ENCODE measurements at regions not wholly inside any gene's neighbourhood (a gene's known extent, or its start where the extent isn't known, plus 50 kb on each side); places are given as distances from the start of the nearest gene placed in this dataset.

DNA sequence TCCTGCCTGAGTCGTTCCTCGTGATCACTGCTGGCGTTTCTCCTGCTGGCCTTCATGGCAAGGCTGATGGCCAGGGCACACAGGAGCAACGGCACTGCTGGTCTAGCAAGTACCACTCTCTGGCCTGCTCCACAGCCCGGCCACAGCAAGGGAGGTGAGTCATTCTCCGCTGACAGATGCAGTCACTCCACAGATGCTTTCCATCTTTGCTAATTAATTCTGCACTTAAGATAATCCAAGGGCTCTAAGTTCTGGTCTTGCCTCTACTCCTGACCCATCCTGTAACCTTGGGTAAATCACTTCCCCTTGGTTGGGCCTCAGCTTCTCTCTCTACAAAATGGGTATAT lies 244.4 kb downstream of the RPS24 start:
- DNase-seq, result no peak

DNA sequence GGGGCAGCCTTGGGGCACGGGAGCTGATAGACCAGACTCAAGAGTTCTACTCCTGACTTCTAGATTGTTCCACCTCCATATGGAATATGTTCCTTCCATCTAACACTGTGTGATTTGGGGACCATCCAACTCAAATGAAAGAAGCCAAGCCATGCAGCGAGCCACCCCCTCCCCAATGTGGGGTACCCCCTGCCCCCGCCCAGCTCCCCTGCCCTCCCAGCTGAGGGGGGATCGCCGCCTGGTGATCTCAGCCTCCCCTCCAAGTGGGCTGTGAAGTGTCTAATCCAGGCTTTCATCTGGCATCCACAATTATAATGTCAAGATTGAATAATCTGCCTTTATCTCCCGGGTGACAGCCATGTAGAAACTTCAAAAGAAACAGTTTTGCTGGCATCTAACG lies 246.1 kb downstream of the RPS24 start:
- DNase-seq, result no peak

DNA sequence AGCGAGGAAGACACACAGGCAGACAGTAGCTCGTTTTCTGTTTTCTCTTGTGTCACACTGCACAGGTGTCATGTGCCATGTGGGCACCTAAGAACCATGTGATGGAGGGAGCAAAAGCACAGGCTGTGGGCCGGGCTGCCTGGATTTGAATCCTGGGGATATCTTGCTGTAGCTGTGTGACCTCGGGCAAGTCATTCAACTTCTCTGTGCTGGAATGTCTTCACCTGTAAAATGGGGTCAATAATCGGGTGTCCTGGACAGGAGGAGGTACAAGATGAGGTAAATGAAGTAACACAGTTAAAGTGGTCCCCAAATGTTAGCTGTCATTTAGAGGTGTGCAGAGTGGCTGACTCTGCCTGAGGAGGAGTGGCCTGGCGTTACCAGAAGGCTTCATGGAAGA lies 246.9 kb downstream of the RPS24 start:
- no peak for DNase-seq

DNA sequence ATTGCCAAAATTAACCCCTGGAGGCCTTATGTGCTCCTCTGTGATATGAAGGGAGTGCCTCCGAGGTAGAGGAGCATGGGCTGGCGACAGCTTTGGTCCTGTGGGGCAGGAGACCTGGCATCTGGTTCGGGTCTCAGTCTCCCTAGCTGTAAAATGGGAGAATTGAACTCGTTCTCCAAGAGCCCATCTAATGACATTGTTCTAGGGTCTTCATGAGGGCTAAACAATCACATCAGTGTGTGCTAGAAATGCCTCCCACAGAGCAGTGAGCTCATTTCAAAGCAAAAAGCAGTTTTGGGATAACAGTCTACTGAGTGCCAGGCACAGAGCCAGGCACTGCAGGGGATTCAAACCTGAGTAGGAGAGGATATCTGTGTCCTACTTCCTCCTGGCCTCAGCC lies 248.0 kb downstream of the RPS24 start:
- no peak for DNase-seq

DNA sequence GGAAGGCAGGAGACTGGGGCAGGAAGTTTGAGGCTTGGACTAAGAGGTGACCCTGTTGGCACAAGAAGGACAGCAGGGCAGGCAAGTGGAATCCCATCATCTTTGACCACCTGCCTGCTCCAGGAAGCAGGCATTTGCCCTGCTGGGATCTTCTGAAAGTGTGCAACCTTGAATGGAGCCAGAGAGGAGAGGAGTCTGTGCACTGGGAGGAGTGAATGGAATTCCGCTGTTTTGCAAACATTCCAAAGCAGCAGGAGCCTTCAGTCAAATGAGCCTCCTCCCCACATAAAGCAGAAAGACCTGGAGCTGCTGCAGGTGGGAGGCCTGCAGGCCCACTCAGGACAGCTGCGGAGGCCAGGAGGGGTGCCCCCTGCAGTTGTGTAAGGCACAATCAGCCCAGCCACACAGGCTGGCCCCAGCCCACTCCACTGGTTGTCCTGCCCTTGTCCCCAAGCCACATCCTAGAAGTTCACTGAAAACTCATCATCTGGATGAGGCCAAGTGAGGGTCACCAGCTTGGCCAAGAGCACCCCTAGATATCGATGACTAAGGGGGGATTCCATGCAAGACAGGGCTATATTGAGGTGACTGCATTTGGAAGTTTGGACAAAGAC lies 249.5 kb downstream of the RPS24 start:
- no peak for DNase-seq

DNA sequence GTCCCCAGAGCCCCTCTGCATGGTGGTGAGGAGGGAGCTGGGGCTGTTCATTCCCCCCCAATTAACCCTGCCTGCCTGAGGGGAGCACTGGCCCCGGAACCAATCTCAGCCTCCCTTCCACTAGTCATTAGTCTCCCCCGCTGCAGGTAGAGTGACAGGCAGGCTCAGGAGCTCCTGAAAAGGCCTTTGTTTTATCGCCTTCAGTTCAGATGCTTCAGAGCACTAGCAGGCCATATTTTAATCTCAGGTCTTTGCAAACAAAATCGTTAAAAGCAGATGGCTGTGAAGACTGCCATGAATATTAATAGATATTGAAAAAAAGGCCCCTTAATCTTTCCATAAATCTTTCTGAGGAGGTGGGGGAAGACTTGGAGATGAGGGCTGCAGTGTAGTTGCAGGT lies 250.7 kb downstream of the RPS24 start:
- DNase-seq, result no peak

DNA sequence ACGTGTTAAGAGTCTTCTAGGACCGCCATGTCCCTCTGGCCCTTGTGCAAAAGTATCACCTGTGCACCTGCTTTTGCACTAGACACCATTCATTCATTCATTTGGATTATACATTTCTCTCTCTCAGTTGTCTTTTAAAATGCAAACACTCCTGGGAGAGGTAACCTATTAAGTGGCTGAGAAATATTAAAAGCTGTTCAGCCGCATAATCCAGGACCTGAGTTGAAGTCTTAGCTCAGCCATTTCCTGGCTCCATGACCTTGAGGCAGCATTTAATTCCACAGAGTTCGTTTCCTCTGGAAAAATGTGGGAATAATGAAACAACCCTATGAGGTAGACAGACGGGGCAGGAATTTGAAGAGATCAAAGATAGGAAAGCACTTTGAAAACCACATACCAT lies 251.6 kb downstream of the RPS24 start:
- no peak for DNase-seq

DNA sequence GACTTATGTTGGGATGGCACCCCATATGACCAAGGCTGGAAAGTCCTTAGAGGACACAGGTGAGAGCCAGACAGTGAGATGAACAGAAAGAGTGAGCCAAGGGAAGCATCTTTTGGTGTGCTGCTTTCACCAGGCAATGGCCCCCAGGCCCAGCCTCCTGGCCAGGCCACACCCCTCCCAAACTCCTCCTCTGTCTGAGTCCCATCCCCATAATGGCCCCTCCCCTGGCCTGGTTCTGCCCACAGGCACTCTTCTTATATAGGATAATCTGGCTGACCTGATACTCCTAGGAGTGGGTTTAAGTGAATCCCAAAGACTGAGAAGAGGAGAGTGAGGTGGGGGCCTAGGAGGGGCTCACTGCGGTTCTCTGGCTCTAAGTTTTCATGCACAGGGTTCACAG lies 252.5 kb downstream of the RPS24 start:
- DNase-seq, result no peak

DNA sequence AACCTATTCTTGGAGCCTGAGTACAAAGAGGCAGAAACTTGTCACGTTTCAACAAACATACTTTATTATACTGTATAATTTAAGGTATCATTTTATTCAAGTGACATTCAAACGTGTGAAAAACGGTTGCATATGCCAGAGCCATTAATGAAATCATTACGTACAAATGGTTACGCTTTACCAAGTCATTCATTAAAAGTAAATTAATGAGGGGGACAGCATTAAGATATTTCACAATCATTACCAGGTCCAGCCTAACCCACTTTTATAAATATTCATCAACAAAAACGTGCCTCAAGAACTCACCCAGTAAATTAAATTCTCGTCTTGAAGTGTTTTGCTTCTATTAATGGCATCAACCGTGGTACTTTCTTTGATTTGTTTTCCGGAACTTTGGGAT lies 253.0 kb downstream of the RPS24 start:
- DNase-seq, result no peak

DNA sequence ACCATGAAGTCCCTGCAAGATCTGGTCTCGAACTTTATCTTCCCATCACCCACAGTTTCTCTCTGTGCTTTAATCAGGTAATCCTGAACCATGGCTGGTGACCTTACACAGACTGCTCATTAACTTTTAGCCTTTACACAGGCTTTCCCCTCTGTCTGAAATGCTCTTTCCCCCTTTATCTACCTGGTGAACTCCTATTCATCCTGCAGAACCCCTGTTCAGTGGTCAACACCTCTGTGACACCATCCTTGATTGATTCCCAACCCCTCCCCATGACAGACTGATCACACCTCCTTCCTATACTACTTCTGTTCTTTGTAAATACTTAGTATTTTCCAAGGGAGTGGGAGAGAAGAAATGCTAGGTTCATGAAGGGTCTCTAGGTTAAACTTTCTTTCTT lies 254.0 kb downstream of the RPS24 start:
- DNase-seq, result no peak

DNA sequence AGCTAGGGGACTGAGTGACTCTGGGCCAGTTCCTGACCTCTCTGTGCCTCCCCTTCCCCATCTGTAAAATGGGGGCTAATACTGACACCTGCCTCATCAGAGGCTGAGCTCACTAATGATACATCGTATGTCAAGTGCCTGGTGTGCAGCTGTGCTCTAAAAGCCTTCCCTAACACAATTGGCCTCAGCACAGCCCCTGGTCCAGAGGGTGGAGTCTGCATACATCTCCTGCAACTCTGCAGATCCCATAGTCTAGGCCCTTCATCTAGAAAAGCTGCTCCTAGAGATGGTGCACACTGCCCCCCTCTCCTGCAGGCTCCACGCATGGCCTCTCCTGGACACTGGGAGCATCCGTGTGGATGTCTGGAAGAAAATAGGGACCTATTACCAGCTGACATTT lies 255.0 kb downstream of the RPS24 start:
- DNase-seq, result no peak

DNA sequence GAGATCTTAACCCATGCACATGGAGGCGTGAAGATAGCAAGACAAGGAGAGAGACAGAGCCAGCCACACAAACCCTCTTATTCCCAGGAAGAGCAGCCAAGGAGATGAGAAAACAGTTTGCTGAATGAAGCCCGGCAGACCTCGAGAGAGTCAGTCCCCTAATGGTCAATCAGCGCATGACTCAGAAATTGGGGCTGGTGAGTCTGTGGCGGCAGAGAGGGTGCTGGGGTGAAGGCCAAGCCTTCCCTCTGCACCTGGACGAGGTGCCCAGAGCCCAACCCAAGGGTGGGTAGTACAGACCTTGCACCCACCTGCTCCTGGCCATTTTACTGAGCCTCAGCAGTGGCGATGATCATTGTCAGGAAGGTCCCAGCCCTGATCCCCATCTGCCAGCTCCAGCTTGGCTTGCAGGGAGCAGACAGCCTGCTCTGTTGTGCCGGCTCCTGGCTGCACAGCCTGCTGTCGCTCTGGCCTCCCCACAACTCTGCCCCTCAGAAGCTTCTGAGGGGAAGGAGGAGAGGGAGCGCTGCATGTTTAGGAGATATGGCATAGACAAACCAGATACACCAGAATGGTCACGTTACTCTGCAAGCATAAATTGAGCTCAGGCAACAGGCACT lies 256.6 kb downstream of the RPS24 start:
- no peak for DNase-seq

DNA sequence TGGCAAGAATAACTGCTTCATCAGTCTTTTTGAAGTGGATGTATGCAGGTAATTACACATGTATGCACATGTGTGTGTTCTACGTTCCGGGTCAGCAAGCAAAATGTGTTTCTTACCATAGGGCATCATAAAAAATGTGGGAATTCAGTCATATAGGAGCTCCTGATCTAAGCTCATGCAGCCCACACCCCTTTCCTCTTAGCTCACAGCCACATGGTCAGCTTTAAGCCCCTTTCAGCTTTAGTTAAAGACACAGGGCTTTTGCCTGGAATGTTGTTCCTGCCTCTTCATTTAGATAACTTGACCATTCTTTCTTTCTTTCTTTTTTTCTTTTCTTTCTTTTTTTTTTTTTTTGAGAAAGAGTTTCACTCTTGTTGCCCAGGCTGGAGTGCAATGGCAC lies 258.1 kb downstream of the RPS24 start:
- no peak for DNase-seq

DNA sequence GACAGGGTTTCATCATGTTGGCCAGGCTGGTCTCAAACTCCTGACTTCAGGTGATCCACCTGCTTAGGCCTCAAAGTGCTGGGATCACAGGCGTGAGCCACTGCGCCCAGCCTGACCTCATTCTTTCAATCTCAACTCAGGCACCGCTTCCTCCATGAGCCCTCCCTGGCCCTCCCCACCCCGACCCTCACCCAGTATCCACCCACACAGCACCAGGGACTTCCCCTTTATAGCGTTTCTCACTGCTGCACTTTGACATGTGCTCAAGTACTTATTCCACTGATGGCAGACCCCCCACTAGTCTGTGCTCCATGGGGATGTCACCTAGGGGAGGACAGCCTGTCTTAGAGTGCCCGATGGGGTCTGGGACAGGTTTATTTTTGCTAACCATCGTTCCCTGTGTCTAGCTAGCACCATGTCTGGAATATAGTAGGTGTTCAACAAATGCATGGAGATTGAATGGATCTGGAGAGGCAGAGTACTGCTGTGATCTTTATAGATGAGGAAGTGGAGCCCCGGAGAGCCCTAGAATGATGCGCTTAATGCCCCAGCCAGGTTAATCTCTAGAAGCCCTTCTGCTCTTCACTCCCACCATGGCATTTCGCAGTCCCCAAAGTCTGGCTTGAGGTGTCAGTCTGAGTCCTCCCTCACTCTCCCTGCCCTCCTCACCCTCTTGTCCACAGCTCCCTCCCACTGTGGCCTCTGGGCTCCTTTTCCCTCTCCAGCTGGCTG lies 258.8 kb downstream of the RPS24 start:
- no peak for DNase-seq

DNA sequence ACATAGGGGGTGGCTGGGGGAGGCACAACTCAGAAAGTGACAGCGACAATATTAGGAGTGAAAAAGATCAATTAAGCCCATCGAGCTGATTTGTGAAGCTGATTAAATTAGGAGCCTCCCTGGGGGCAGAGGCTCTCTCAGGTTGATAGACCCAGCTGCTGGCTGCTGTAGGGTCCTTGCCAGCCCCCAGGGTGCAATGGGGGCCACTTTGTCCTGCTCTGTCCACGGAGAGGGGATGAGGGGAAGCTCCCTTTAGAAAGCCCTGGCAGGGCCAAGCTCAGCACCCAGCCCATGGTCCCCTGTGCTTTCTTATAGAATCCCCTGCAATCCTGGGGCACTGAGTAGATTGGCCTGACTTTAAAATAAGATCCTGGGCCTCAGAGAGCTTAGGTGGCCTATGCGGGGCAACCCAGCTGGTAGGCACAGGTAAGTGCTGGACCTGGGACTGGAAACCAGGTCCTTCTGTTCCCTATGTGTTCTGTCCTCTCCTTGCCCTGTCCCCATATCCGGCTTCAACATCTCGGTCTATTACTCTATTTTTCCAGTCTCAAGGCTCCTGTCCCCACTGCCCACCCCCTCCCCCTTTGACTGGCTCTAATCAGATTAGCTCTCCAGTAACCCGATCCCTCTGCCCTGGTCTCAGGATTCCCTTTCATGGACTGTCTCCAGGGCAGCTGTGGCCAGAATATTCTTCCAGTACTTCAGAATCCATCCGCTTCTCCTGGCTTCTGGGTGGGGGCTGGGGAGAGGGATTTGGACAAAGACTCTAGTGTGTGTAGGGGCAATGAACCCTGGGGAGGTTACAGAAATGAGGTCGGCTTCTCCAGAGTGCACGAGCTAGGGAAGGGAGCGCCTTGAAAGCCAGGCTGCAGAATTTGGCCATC lies 259.6 kb downstream of the RPS24 start:
- peak; percentile 30 for DNase-seq

DNA sequence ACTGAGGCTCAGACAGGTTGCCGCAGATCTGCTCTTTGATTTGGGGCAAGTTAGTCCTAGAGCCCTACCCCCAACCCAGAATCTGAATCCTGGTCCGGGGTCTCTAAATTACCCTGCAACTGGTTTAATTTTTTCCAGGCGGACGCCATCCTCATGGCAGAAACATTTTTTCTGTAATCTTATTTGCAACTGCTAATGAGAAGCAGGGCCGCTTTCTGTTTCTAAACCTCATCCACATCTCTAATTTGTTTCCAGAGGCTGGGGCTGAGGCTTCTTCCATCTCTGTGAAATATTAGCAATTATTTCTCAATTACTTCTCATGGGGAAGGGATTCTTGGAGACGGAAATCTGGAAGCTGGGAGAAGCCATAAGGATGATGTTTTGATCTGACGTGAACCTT lies 261.6 kb downstream of the RPS24 start:
- no peak for DNase-seq

DNA sequence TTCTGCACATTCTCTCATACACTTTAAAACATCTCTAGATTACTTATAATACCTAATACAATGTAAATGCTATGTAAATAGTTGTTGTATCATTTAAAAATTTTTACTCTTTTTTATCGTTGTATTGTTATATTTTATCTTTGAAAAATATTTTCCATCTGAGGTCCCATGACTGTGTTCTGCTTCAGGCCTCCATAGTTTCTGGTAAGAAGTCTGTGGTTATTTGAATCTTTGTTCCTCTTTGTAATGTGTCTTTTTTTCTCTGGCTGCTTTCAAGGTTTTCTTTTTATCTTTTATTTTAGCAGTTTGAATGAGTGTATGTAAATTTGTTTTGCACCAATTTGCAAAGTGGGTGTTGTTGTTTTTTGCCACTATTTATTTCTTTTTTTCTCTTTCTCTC lies 263.1 kb downstream of the RPS24 start:
- peak; percentile 23 for DNase-seq

DNA sequence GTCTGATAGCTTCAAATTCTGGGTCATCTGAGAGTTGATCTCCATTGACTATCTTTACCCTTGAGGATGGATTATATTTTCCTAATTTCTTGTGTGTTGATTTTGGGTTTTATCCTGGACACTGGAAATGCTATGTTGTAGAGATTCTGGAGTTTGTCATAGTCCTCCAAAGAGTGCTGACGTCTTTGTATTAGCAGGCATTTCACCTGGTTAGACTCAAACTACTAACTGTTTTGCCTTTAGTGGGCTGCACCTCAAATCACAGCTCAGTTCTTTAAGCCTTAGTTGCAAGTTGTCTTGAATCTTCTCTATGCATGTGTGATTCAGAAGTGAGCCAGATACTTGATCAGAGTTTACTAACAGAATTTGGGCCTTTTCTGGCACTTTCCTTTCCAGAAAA lies 264.3 kb downstream of the RPS24 start:
- DNase-seq, result no peak

DNA sequence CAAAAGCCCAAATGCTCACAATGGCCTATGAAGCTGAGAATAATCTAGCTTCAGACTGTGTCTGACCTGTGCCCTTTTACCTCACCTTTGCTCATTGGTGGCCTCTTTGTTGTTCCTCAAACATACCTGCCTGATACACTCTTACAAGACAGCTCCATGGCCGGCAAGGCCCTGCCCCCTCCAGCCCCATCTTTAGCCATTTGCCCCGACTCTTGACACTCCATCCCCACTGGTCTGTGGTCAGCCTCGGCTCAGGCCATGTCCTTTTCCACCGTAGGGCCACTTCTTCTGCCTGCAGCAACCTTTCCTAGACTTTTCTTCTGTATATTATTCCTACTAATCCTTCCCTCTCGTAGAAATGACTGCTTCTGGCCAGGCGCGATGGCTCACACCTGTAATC lies 265.2 kb downstream of the RPS24 start:
- no peak for DNase-seq

DNA sequence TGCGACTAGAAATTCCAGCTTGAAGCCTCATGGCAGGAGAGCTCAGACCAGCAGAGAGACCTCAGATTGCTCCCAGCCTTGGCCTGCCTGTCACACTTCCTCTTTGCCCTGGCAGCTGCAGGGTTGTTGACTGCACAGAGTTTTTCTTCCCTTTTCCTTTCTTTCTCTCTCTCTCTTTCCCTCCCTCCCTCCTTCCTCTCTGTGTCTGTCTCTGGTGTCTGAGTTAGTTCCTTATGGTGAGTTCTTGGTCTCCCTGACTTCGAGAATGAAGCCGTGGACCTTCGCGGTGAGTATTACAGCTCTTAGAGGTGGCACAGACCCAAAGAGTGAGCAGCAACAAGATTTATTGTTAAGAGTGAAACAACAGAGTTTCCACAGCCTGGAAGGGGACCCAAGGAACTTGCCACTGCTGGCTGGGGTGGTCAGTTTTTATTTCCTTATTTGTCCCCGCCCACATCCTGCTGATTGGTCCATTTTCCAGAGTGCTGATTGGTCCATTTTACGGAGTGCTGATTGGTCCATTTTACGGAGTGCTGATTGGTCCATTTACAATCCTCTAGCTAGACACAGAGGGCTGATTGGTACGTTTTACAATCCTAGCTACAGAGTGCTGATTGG lies 266.3 kb downstream of the RPS24 start:
- peak; percentile 49 for DNase-seq

DNA sequence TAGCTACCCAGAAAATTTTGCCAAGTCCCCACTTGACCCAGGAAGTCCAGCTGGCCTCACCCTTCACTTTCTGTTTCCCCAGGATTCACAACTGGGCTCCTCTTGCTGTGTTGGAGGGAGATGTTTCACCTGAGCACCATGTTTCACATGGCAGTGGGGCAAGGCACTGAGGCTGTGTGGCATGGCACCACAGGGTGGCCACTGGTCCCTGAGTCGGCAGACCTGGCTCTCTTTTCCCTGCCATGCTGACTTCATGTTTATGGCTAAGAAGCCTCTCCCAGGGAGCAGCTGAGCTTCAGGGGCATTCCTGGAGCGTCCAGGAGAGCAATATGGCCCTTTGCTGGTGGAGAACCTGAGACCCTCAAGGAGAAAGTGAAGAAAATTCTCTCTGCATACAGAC lies 266.9 kb downstream of the RPS24 start:
- no peak for DNase-seq

DNA sequence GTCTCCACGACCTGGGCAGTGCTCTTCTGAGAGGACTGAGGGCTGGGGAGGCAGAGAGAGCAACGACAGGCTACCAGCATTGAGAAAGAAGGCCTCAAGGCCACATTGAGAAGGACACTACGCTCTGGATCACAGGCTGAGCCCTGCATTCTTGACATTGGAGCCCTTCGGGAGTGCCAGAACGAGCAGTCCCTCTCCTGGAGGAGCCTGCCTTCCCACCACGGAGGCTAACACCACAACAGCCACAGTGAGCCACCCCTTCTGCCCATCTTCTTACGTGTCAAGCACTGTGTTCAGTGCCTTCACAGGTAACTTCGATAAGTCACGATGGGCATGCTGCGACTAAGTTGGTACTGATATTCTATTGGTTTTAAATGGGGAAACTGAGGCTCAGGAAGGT lies 267.8 kb downstream of the RPS24 start:
- no peak for DNase-seq

Data from OCI-M1 (cell line).